Keratinocyte (primary cell): ENCODE measurements at regions not wholly inside any gene's neighbourhood (a gene's known extent, or its start where the extent isn't known, plus 50 kb on each side); places are given as distances from the start of the nearest gene placed in this dataset.
"Not testable (repeated sequence)": the region's sequence is repeated elsewhere in the genome, so short reads cannot be mapped to it uniquely, and the experiment has no call there.

ENCODE experiments used
- DNase-seq: peaks from one replicate; pipeline ENCODE4 v3.0.0-alpha.2; 2011; ENCODE audit warnings: low read depth, missing footprints, low spot score
- FAIRE-seq: peaks from 2 replicates; lab custom pipeline; 2011; peaks lifted over from hg19 to GRCh38; lab: Jason Lieb, UNC
- H2AFZ ChIP-seq: 2 replicates; pipeline ENCODE4 v1.6.0; 2012; ENCODE audit warnings: low read length, control low read depth, inconsistent platforms; ENCODE audit not compliant: control insufficient read depth
- H3K27ac ChIP-seq: 2 replicates; pipeline ENCODE4 v1.5.1; 2011; ENCODE audit warnings: low read length; ENCODE audit not compliant: control insufficient read depth, insufficient read depth
- H3K27me3 ChIP-seq: 3 replicates; pipeline ENCODE4 v1.6.0; 2011; ENCODE audit warnings: low read length; ENCODE audit not compliant: control insufficient read depth, insufficient read depth; ENCODE audit errors: extremely low read depth
- H3K36me3 ChIP-seq, 2 experiments: 2 replicates in 1 of 2; 3 replicates in 1 of 2; pipeline ENCODE4 v1.5.1; 2011; ENCODE audit warnings: low read length in 2 of 2, mild to moderate bottlenecking in 1 of 2; ENCODE audit not compliant: control insufficient read depth in 2 of 2, insufficient read depth in 2 of 2; ENCODE audit errors: extremely low read depth in 1 of 2
- H3K4me1 ChIP-seq: 3 replicates; pipeline ENCODE4 v1.5.1; 2011; ENCODE audit warnings: low read length; ENCODE audit not compliant: control insufficient read depth, insufficient read depth; ENCODE audit errors: extremely low read depth
- H3K4me2 ChIP-seq: 3 replicates; pipeline ENCODE4 v1.6.0; 2011; ENCODE audit warnings: low read depth, low read length; ENCODE audit not compliant: control insufficient read depth, insufficient read depth; ENCODE audit errors: extremely low read depth
- H3K4me3 ChIP-seq, 3 experiments: fragments of 200-600 bp in 1 of 3; sonication (generic) in 1 of 3; 2 replicates in 2 of 3; 3 replicates in 1 of 3; pipeline ENCODE4 v1.5.1; 2011 to 2016; ENCODE audit warnings: low read length in 3 of 3, mild to moderate bottlenecking in 3 of 3, control low read depth in 2 of 3, inconsistent platforms in 1 of 3, low read depth in 1 of 3, mixed read lengths in 1 of 3, mixed run types in 1 of 3, moderate library complexity in 1 of 3; ENCODE audit not compliant: control insufficient read depth in 2 of 3, insufficient read depth in 2 of 3; ENCODE audit errors: extremely low read depth in 1 of 3
- H3K79me2 ChIP-seq: 2 replicates; pipeline ENCODE4 v1.6.0; 2012; ENCODE audit warnings: low read length; ENCODE audit not compliant: control insufficient read depth, insufficient read depth
- H3K9ac ChIP-seq: 3 replicates; pipeline ENCODE4 v1.6.0; 2011; ENCODE audit warnings: low read length; ENCODE audit not compliant: control insufficient read depth, insufficient read depth; ENCODE audit errors: extremely low read depth
- H3K9me1 ChIP-seq: 3 replicates; pipeline ENCODE4 v1.6.0; 2011; ENCODE audit warnings: low read length; ENCODE audit not compliant: control insufficient read depth, insufficient read depth; ENCODE audit errors: extremely low read depth
- H3K9me3 ChIP-seq: 2 replicates; pipeline ENCODE4 v1.5.1; 2012; ENCODE audit warnings: low read depth, low read length; ENCODE audit not compliant: control insufficient read depth
- H4K20me1 ChIP-seq: 3 replicates; pipeline ENCODE4 v1.6.0; 2011; ENCODE audit warnings: low read length; ENCODE audit not compliant: control insufficient read depth, insufficient read depth; ENCODE audit errors: extremely low read depth
- CTCF ChIP-seq, 3 experiments: IDR thresholded peaks in 1 of 3; conservative IDR thresholded peaks in 1 of 3; optimal IDR thresholded peaks in 1 of 3; 2 replicates in 2 of 3; 3 replicates in 1 of 3; pipeline versions ENCODE3 to v1.5.1; 2011; ENCODE audit warnings: low read length in 3 of 3, mild to moderate bottlenecking in 3 of 3, moderate library complexity in 2 of 3, control low read depth in 1 of 3, inconsistent platforms in 1 of 3; ENCODE audit not compliant: insufficient read depth in 2 of 3; ENCODE audit errors: extremely low read depth in 1 of 3
- EZH2 ChIP-seq: IDR thresholded peaks from one replicate; pipeline ENCODE4 v1.6.1; 2012; ENCODE audit warnings: inconsistent platforms, mild to moderate bottlenecking, low read length, moderate library complexity
- dilution Hi-C: fragments of 300-500 bp; cut with MboI; formaldehyde crosslinking; loops from one replicate; pipeline ENCODE4 v1.7.0; 2020; ENCODE audit warnings: low sequenced_read_pairs; ENCODE audit not compliant: extremely low pct_ligation_motif_present

GRCh38 chr10:22832066-22832602 is 95.7 kb upstream of the ARMC3 start:
- Histone ChIP-seq H4K20me1 (no peaks in the 10 kb centered on the region), H2AFZ (no peak overlapping the region), H3K9ac (no peak overlapping the region), H3K9me1 (no peaks in the 10 kb centered on the region), H3K4me1 (no peaks in the 10 kb centered on the region), H3K79me2 (no peaks in the 10 kb centered on the region), H3K27ac (no peak overlapping the region), H3K36me3 (no peaks in the 10 kb centered on the region), H3K9me3 (no peaks in the 10 kb centered on the region), H3K27me3 (no peaks in the 10 kb centered on the region), H3K4me2 (no peak overlapping the region), H3K4me3 (no peak overlapping the region)
- DNase-seq (no peak), FAIRE-seq (no peak)
- no peak for TF ChIP-seq EZH2
- no peak for TF ChIP-seq CTCF (optimal IDR thresholded peaks at IDR 0.05 in 1 of 3, IDR thresholded peaks at IDR 0.05 in 1 of 3, conservative IDR thresholded peaks at IDR 0.05 in 1 of 3; ENCODE audit: extremely low read depth in 1 of 3, insufficient read depth in 2 of 3, low read length in 3 of 3)
- dilution Hi-C loops = no loop called here

DNA sequence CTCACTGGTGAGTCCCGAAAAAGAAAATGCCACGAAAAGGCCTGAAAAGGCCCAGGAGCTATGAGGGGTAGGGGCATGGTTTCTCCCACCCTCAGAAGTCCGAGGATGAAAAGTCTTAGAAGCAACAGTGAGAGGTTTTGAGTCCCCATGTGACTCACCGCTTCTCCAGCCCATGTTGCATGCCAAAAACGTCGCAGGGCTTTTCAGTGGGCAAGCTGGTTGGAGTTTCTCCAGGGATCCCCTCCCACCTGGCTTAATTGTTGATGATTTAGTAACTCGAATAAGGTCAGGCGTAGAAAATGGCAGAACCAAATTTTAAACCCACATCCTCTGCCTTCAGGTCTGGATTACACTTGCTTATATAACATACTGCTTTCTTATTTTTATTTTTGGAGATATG is 96.3 kb upstream of the ARMC3 start:
- Histone ChIP-seq H3K4me3 (no peak overlapping the region), H3K27me3 (no peaks in the 10 kb centered on the region), H3K79me2 (no peaks in the 10 kb centered on the region), H3K9me1 (no peaks in the 10 kb centered on the region), H3K4me1 (no peaks in the 10 kb centered on the region), H3K9me3 (no peaks in the 10 kb centered on the region), H3K4me2 (no peak overlapping the region), H4K20me1 (no peaks in the 10 kb centered on the region), H3K36me3 (no peaks in the 10 kb centered on the region), H3K9ac (no peak overlapping the region), H2AFZ (no peak overlapping the region), H3K27ac (no peak overlapping the region)
- dilution Hi-C loops = no loop called here
- FAIRE-seq (no peak), DNase-seq (no peak)
- TF ChIP-seq CTCF (optimal IDR thresholded peaks at IDR 0.05 in 1 of 3, IDR thresholded peaks at IDR 0.05 in 1 of 3, conservative IDR thresholded peaks at IDR 0.05 in 1 of 3; ENCODE audit: extremely low read depth in 1 of 3, insufficient read depth in 2 of 3, low read length in 3 of 3) = no peak
- TF ChIP-seq EZH2 = no peak

DNA sequence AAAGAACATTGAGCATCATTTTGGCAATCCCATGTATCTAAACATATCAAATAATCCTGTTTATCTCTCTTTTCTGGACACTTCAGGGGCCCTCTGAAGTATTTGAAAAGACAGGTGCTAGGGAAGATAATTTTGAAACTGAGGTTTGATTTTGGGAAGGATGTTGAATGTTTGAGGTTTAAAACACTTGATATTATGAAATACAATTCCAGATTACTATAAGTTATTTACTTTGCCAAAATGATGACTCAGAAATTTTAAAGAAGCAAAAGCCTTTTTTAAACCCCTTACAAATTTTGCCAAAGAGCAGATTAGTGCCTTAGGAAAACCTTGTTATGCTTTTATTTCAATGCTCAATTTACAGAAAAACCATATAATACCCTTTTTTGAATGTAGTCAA is 99.1 kb upstream of the ARMC3 start:
- H3K4me3 ChIP-seq, dilution Hi-C loops, DNase-seq, H3K9me3 ChIP-seq, H3K36me3 ChIP-seq, FAIRE-seq, H3K9me1 ChIP-seq, H3K9ac ChIP-seq, H3K4me2 ChIP-seq, H3K27ac ChIP-seq, H4K20me1 ChIP-seq, H3K27me3 ChIP-seq, H3K79me2 ChIP-seq, H2AFZ ChIP-seq: not testable (repeated sequence)
- H3K4me1 ChIP-seq = peaks cover 19% of the 10 kb centered on the region
